ENCODE measurements at regions not wholly inside any gene's neighbourhood (a gene's known extent, or its start where the extent isn't known, plus 50 kb on each side); places are given as distances from the start of the nearest gene placed in this dataset.

GRCh38 chr15:70451821-70452653, 311.3 kb downstream of the UACA start:
- no peak for FAIRE-seq
- H3K9ac ChIP-seq (ENCODE audit: insufficient read depth in 1 of 2, low read depth in 2 of 2, low read length in 2 of 2): peak overlapping the region in 1 of 2 experiments; percentile 66; a peak in 1 of 4 replicates
- WGBS (ENCODE audit: insufficient coverage, low coverage, missing lambda C conversion rate): 19% methylated on average over 26 of the region's 26 CpGs
- no peak overlapping the region for H3K4me3 ChIP-seq
- peaks cover 31 to 40% of the 10 kb centered on the region in 2 experiments for H3K4me1 ChIP-seq (replicated peaks in 1 of 2; ENCODE audit: control insufficient read depth in 2 of 2, insufficient read depth in 2 of 2, low read length in 2 of 2)
- H3K36me3 ChIP-seq (ENCODE audit: control insufficient read depth, insufficient read depth, low read length): no peaks in the 10 kb centered on the region
- POLR2A ChIA-PET: interaction anchor here (0.6 to 1.6 kb wide), 8 partner anchors 12 to 1020 kb away, joined by 3 to 8 read pairs (median 3); partner anchors contain the start of gene RPLP1
- DNase-seq (ENCODE audit: extremely low read depth in 1 of 4, low spot score in 3 of 4): peak; percentile 27 to 61 (median 40)
- in situ Hi-C loops (cut with MboI): no loop called here
- H3K27me3 ChIP-seq (ENCODE audit: control insufficient read depth in 2 of 2, insufficient read depth in 2 of 2, low read length in 2 of 2): no peaks in the 10 kb centered on the region
- H4K20me1 ChIP-seq (replicated peaks; ENCODE audit: control insufficient read depth, insufficient read depth, low read length): no peaks in the 10 kb centered on the region
- BruUV-seq (replicated peaks): no TSS peak
- intact Hi-C loops (cut with micrococcal nuclease): no loop called here
- peaks cover 5% of the 10 kb centered on the region for H3K9me1 ChIP-seq (ENCODE audit: control insufficient read depth, insufficient read depth, low read length)
- H3K4me2 ChIP-seq (ENCODE audit: insufficient read depth, low read length): peak overlapping the region; percentile 59
- ATAC-seq: peak; percentile 11; the same call in 2 of the 3 replicates
- no peak overlapping the region for H3K27ac ChIP-seq (ENCODE audit: extremely low read depth, low read depth, low read length)
- H3K79me2 ChIP-seq (ENCODE audit: control insufficient read depth, insufficient read depth, low read length): no peaks in the 10 kb centered on the region
- CTCF ChIA-PET (ENCODE audit: low intra/inter-chr PET ratio): no interaction called here
- no peaks in the 10 kb centered on the region for H3K9me3 ChIP-seq (replicated peaks; ENCODE audit: control insufficient read depth, insufficient read depth, low read depth, low read length)
- H2AFZ ChIP-seq (ENCODE audit: low read depth, low read length): peak overlapping the region; percentile 52
- TF ChIP-seq STAT5A (IDR thresholded peaks at IDR 0.05; ENCODE audit: borderline replicate concordance, low read length) (peak; percentile 45), CTBP1 (IDR thresholded peaks at IDR 0.05; ENCODE audit: borderline replicate concordance) (peak; percentile 60; the same call in 1 of the 2 replicates), KHSRP (IDR thresholded peaks at IDR 0.05) (no peak), EP300 (IDR thresholded peaks at IDR 0.05; ENCODE audit: low read length) (0 out of 2 replicates have a peak, but pooled peaks have one; percentile 11), CHAMP1 (IDR thresholded peaks at IDR 0.05) (no peak), ZEB2 (IDR thresholded peaks at IDR 0.05) (peak; percentile 85), ZFP36 (IDR thresholded peaks at IDR 0.05; ENCODE audit: low read depth, low read length, partially characterized antibody) (peak; percentile 4), SMAD4 (CRISPR knock-in tag; conservative IDR thresholded peaks at IDR 0.05) (peak; percentile 45), ERF (CRISPR knock-in tag; IDR thresholded peaks at IDR 0.05) (no peak), DMBX1 (CRISPR knock-in tag; IDR thresholded peaks at IDR 0.05; ENCODE audit: borderline replicate concordance) (no peak; the same call in 1 of the 2 replicates), CXXC5 (CRISPR knock-in tag; IDR thresholded peaks at IDR 0.05) (peak; percentile 52; the same call in 1 of the 2 replicates), ARID1B (IDR thresholded peaks at IDR 0.05) (peak; percentile 41; the same call in 1 of the 2 replicates), HMGXB4 (CRISPR knock-in tag; IDR thresholded peaks at IDR 0.05) (no peak), L3MBTL2 (IDR thresholded peaks at IDR 0.05) (0 out of 2 replicates have a peak, but pooled peaks have one; percentile 33)
- TF ChIP-seq, protein P1, sequence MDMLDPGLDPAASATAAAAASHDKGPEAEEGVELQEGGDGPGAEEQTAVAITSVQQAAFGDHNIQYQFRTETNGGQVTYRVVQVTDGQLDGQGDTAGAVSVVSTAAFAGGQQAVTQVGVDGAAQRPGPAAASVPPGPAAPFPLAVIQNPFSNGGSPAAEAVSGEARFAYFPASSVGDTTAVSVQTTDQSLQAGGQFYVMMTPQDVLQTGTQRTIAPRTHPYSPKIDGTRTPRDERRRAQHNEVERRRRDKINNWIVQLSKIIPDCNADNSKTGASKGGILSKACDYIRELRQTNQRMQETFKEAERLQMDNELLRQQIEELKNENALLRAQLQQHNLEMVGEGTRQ (CRISPR knock-in tag; IDR thresholded peaks at IDR 0.05): peak; percentile 51
- TF ChIP-seq, protein P2, sequence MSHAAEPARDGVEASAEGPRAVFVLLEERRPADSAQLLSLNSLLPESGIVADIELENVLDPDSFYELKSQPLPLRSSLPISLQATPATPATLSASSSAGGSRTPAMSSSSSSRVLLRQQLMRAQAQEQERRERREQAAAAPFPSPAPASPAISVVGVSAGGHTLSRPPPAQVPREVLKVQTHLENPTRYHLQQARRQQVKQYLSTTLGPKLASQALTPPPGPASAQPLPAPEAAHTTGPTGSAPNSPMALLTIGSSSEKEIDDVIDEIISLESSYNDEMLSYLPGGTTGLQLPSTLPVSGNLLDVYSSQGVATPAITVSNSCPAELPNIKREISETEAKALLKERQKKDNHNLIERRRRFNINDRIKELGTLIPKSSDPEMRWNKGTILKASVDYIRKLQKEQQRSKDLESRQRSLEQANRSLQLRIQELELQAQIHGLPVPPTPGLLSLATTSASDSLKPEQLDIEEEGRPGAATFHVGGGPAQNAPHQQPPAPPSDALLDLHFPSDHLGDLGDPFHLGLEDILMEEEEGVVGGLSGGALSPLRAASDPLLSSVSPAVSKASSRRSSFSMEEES (CRISPR knock-in tag; IDR thresholded peaks at IDR 0.05): peak; percentile 57
